ENCODE measurements at regions not wholly inside any gene's neighbourhood (a gene's known extent, or its start where the extent isn't known, plus 50 kb on each side); places are given as distances from the start of the nearest gene placed in this dataset.

DNA sequence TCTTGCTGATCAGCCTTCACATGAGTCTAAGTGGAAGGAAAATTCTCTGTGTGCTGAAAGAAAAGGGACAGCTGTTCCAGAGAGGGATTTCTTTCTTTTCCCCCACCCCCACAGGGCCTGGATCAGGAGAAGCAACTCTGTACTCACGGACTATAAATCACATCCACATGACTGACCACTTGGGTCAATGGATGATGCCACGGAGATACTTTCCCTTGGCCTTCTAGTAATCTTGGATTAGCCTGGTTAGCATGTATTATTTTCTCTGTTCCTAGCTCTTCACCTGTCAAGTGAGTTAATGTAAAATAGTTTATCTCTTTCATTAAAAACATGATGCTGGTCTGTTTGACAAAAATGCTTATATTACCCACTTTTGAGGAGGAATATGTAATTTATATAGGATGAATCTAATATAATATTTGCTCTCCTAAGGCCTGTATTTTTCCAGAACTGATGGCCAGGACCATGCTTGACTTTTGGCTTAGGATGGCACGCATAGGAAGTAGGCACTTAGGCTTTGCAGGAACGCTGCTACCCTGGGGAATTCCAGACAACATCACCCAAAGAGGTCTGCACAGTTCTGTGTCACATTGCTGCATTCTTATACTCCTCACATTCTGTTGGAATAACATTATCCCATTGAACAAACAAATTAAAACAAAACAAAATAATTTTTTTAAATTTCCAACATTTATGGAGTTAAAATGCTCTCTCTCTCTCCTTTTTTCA, 892.1 kb downstream of the TLE1 start:
- TF ChIP-seq POLR2AphosphoS5 (IDR thresholded peaks at IDR 0.05; ENCODE audit: low read length): no peak
- TF ChIP-seq ZSCAN29 (IDR thresholded peaks at IDR 0.05): no peak
- no peak for TF ChIP-seq SMC3 (IDR thresholded peaks at IDR 0.05; ENCODE audit: borderline replicate concordance, low read length)
- TF ChIP-seq POLR2AphosphoS2 (IDR thresholded peaks at IDR 0.05; ENCODE audit: low read depth, low read length): no peak

Data from GM12878 (cell line).